Glutamatergic neuron (in vitro differentiated cells): ENCODE measurements at regions not wholly inside any gene's neighbourhood (a gene's known extent, or its start where the extent isn't known, plus 50 kb on each side); places are given as distances from the start of the nearest gene placed in this dataset.

Experiments
- DNase-seq: peaks from one replicate; pipeline ENCODE4 v3.0.0; 2022
- H3K27ac Mint-ChIP-seq: one replicate; pipeline ENCODE4 v1.8.0; 2020; ENCODE audit warnings: mild to moderate bottlenecking, mixed read lengths, inconsistent platforms; ENCODE audit not compliant: unreplicated experiment
- H3K27me3 Mint-ChIP-seq: one replicate; pipeline ENCODE4 v1.8.0; 2020; ENCODE audit warnings: mild to moderate bottlenecking, moderate library complexity, mixed read lengths, inconsistent platforms; ENCODE audit not compliant: unreplicated experiment
- H3K36me3 Mint-ChIP-seq: one replicate; pipeline ENCODE4 v1.8.0; 2020; ENCODE audit warnings: mild to moderate bottlenecking, mixed read lengths, inconsistent platforms; ENCODE audit not compliant: unreplicated experiment
- H3K4me1 Mint-ChIP-seq: one replicate; pipeline ENCODE4 v1.8.0; 2020; ENCODE audit warnings: mild to moderate bottlenecking, low read depth, mixed read lengths, inconsistent platforms; ENCODE audit not compliant: unreplicated experiment
- H3K4me3 Mint-ChIP-seq: one replicate; pipeline ENCODE4 v1.8.0; 2020; ENCODE audit warnings: mild to moderate bottlenecking, mixed read lengths, inconsistent platforms; ENCODE audit not compliant: unreplicated experiment
- H3K9me3 Mint-ChIP-seq: one replicate; pipeline ENCODE4 v1.8.0; 2020; ENCODE audit warnings: mild to moderate bottlenecking, moderate library complexity, mixed read lengths, inconsistent platforms; ENCODE audit not compliant: unreplicated experiment
- TF ChIP-seq, protein P1 (sequence below): fragments of 200-600 bp; sonication (generic); IDR thresholded peaks from one replicate; pipeline ENCODE4 v1.5.0; 2021; ENCODE audit not compliant: partially characterized antibody, unreplicated experiment

DNA sequence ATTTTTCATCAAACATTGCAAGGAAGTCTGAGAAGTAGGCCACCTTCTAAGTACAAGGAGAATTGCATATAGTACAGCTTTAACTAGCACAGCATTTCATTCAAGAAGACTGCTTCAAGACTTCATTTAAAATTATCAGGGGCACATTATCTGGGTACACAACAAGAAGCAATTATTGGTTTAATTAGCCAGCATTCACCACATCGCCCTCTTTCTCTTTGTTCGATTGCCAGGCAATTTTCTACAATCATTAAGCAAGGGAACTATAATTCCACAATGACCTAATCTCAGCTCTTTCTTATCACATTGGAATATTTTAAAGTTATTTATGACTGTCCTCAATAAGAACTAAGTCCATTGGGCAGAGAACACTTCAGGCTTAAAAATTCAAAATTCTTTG lies 1347.1 kb upstream of the PABPC4L start:
- DNase-seq, result no peak
- Mint-ChIP-seq H3K27ac (no peak overlapping the region), H3K27me3 (no peaks in the 10 kb centered on the region), H3K4me1 (peaks cover 5% of the 10 kb centered on the region), H3K36me3 (no peaks in the 10 kb centered on the region), H3K9me3 (no peaks in the 10 kb centered on the region), H3K4me3 (no peak overlapping the region)
- TF ChIP-seq, protein P1, sequence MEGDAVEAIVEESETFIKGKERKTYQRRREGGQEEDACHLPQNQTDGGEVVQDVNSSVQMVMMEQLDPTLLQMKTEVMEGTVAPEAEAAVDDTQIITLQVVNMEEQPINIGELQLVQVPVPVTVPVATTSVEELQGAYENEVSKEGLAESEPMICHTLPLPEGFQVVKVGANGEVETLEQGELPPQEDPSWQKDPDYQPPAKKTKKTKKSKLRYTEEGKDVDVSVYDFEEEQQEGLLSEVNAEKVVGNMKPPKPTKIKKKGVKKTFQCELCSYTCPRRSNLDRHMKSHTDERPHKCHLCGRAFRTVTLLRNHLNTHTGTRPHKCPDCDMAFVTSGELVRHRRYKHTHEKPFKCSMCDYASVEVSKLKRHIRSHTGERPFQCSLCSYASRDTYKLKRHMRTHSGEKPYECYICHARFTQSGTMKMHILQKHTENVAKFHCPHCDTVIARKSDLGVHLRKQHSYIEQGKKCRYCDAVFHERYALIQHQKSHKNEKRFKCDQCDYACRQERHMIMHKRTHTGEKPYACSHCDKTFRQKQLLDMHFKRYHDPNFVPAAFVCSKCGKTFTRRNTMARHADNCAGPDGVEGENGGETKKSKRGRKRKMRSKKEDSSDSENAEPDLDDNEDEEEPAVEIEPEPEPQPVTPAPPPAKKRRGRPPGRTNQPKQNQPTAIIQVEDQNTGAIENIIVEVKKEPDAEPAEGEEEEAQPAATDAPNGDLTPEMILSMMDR, result no peak

DNA sequence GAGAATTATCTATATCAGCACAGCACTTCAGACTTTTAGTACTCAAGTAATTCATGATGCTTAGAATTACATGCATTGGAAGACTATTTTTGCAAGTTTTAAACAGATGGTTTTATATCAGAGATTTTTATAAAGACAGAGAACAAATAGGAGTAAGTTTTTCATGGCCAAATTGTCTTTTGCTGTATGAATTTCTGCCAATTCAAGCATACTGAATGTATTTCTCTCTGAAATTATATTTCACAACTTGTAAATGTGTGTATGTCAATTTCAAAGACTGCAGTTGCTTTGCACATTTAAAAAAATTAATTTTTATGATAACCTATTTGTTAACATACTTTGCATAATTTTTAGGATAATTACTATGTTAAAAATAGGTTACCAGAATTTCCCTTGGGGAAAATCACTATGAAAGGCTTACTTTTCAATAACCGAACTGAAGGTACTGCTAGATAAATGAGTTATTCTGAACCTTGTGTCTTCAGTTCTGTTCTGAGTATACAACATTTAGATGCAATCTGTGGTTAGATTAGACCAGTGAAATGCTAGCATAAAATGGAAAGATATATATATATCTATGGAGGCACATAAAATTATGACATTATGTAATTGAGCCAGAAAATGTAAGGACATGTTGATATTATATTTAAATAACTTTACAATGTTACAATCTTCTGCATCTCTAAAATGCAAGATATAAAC lies 1344.2 kb upstream of the PABPC4L start:
- DNase-seq, result no peak

DNA sequence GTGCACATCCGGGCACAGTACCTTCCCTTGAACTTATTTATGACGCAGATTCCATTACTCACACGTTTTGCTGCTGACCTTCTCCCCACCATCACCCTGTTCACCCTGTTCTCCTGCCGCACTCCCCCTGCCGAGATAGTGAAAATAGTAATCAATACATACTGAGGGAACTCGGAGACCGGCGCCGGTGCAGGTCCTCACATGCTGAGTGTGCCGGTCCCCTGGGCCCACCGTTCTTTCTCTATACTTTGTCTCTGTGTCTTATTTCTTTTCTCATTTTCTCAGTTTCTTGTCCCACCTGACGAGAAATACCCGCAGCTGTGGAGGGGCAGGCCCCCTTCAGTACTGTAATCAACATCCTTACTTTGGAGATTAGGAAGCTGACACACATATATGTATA lies 1337.1 kb upstream of the PABPC4L start:
- TF ChIP-seq, protein P1, result no peak
- no peaks in the 10 kb centered on the region for H3K27me3 Mint-ChIP-seq
- no peak overlapping the region for H3K27ac Mint-ChIP-seq
- no peak overlapping the region for H3K4me3 Mint-ChIP-seq
- no peaks in the 10 kb centered on the region for H3K9me3 Mint-ChIP-seq
- no peaks in the 10 kb centered on the region for H3K4me1 Mint-ChIP-seq
- H3K36me3 Mint-ChIP-seq, result no peaks in the 10 kb centered on the region
- no peak for DNase-seq

More for the DNA sequence above, 1344.2 kb upstream of the PABPC4L start:
- Mint-ChIP-seq H3K4me3 (no peak overlapping the region), H3K27ac (no peak overlapping the region), H3K4me1 (no peaks in the 10 kb centered on the region), H3K27me3 (no peaks in the 10 kb centered on the region), H3K9me3 (no peaks in the 10 kb centered on the region), H3K36me3 (no peaks in the 10 kb centered on the region)
- TF ChIP-seq, protein P1, result no peak

DNA sequence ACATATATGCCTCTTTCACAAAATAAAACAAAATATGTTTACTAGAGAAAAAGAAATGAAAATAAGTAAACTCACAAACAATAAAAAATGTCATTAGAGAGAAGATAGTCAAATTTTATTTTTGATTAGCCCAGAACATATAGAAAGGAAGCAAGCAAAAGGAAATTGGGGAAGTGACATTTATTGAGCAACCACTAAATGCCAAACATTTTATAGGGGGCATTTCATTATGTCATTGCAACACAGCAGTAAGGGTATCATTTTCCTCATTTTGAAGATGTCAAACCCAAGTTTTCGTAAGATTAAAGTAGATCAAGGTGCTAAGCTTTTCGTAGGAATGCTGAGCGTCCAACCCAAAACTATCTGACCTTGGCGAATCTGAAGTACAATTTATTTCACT lies 1331.5 kb upstream of the PABPC4L start:
- DNase-seq, result no peak
- Mint-ChIP-seq H3K4me1 (no peaks in the 10 kb centered on the region), H3K9me3 (no peaks in the 10 kb centered on the region), H3K36me3 (no peaks in the 10 kb centered on the region), H3K4me3 (no peak overlapping the region), H3K27ac (no peak overlapping the region), H3K27me3 (no peaks in the 10 kb centered on the region)
- TF ChIP-seq, protein P1, result no peak

DNA sequence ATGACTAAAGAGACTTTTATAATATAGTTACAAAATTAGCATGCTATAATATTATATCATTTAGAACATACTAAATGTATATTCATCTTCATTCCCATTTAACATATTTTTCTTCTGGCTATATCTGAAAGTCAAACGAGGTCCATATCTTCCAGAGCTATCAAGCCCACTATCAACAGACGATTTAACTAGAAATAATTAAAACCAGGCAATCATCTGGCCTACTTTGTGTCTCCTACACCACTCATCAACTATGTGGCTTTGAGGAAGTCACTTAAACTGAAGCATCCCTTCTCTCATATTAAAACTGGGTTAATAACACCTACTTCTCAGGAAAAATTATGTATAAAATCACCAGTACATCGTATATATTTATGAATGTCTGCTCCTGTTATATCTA lies 1330.5 kb upstream of the PABPC4L start:
- DNase-seq, result no peak
- Mint-ChIP-seq H3K27me3 (no peaks in the 10 kb centered on the region), H3K27ac (no peak overlapping the region), H3K9me3 (no peaks in the 10 kb centered on the region), H3K4me3 (no peak overlapping the region), H3K4me1 (no peaks in the 10 kb centered on the region), H3K36me3 (no peaks in the 10 kb centered on the region)
- TF ChIP-seq, protein P1, result no peak
